IMR-90 (cell line): ENCODE measurements at regions not wholly inside any gene's neighbourhood (a gene's known extent, or its start where the extent isn't known, plus 50 kb on each side); places are given as distances from the start of the nearest gene placed in this dataset.

ENCODE experiments used
- CEBPB ChIP-seq: IDR thresholded peaks from 2 replicates; pipeline ENCODE4 v1.6.1; 2012; ENCODE audit warnings: low read depth, low read length, improper control_type of control experiment
- CHD1 ChIP-seq: IDR thresholded peaks from 2 replicates; pipeline ENCODE4 v1.6.1; 2012; ENCODE audit warnings: low read depth, low read length, improper control_type of control experiment
- CTCF ChIP-seq: conservative IDR thresholded peaks from 2 replicates; pipeline ENCODE4 v1.5.1; 2012; ENCODE audit warnings: mild to moderate bottlenecking, low read depth, low read length, improper control_type of control experiment
- FOS ChIP-seq: fragments of 150-350 bp; IDR thresholded peaks from 2 replicates; pipeline ENCODE4 v1.6.1; 2016; ENCODE audit warnings: low read depth, low read length
- MAFK ChIP-seq: IDR thresholded peaks from 2 replicates; pipeline ENCODE4 v1.6.1; 2012; ENCODE audit warnings: low read depth, low read length, improper control_type of control experiment
- MAZ ChIP-seq: IDR thresholded peaks from 2 replicates; pipeline ENCODE4 v1.6.1; 2012; ENCODE audit warnings: low read depth, mild to moderate bottlenecking, low read length, improper control_type of control experiment, moderate library complexity, borderline replicate concordance
- NFE2L2 ChIP-seq: fragments of 150-350 bp; IDR thresholded peaks from 2 replicates; pipeline ENCODE4 v1.6.1; 2016; ENCODE audit warnings: low read depth, mild to moderate bottlenecking, low read length
- POLR2A ChIP-seq: IDR thresholded peaks from 2 replicates; pipeline ENCODE4 v1.6.1; 2012; ENCODE audit warnings: mild to moderate bottlenecking, low read depth, low read length
- RAD21 ChIP-seq: IDR thresholded peaks from 2 replicates; pipeline ENCODE4 v1.6.1; 2012; ENCODE audit warnings: low read length, improper control_type of control experiment
- RCOR1 ChIP-seq: IDR thresholded peaks from 2 replicates; pipeline ENCODE4 v1.6.1; 2012; ENCODE audit warnings: mild to moderate bottlenecking, low read length, improper control_type of control experiment; ENCODE audit not compliant: insufficient replicate concordance
- RFX5 ChIP-seq: IDR thresholded peaks from 2 replicates; pipeline ENCODE4 v1.8.0; 2012; ENCODE audit warnings: low read depth, mild to moderate bottlenecking, low read length, moderate library complexity
- SMC3 ChIP-seq: fragments of 150-350 bp; IDR thresholded peaks from 2 replicates; pipeline ENCODE4 v1.6.1; 2016; ENCODE audit warnings: low read depth, mild to moderate bottlenecking, antibody characterized with exemption, low read length, moderate library complexity
- USF2 ChIP-seq: fragments of 150-350 bp; IDR thresholded peaks from 2 replicates; pipeline ENCODE4 v1.6.1; 2017; ENCODE audit warnings: mild to moderate bottlenecking, antibody characterized with exemption, low read length, low read depth

GRCh38 chr3:33921608-33922007 lies 123.2 kb downstream of the PDCD6IP start:
- TF ChIP-seq POLR2A (no peak), CTCF (no peak), SMC3 (no peak), USF2 (no peak), RAD21 (no peak), MAFK (no peak), RFX5 (no peak), CEBPB (no peak), NFE2L2 (no peak), RCOR1 (no peak), FOS (no peak), MAZ (no peak), CHD1 (no peak)
